GM18508 (cell line): ENCODE measurements at regions not wholly inside any gene's neighbourhood (a gene's known extent, or its start where the extent isn't known, plus 50 kb on each side); places are given as distances from the start of the nearest gene placed in this dataset.
"Not testable (repeated sequence)": the region's sequence is repeated elsewhere in the genome, so short reads cannot be mapped to it uniquely, and the experiment has no call there.

Source experiments
- ATAC-seq: cut with Tn5 transposase; IDR thresholded peaks from one replicate; pipeline ENCODE4 v1.9.1; 2021; ENCODE audit warnings: moderate number of reproducible peaks; ENCODE audit not compliant: insufficient read depth, unreplicated experiment

GRCh38 chr18:68164909-68165308 is 550.0 kb downstream of the TMX3 start:
- no peak for ATAC-seq

GRCh38 chr18:68153821-68154220 is 561.1 kb downstream of the TMX3 start:
- ATAC-seq = not testable (repeated sequence)

GRCh38 chr18:68152770-68153169 is 562.1 kb downstream of the TMX3 start:
- no peak for ATAC-seq

- no peak for ATAC-seq
Measured at GRCh38 chr18:68150961-68151360, 563.9 kb downstream of the TMX3 start.

- no peak for ATAC-seq
Measured at GRCh38 chr18:68148863-68149262, 566.0 kb downstream of the TMX3 start.

- ATAC-seq = no peak
Measured at GRCh38 chr18:68147728-68148127, 567.2 kb downstream of the TMX3 start.

GRCh38 chr18:68121826-68122225 is 593.1 kb downstream of the TMX3 start:
- ATAC-seq = no peak

- no peak for ATAC-seq
Measured at GRCh38 chr18:68121308-68121707, 593.6 kb downstream of the TMX3 start.

- no peak for ATAC-seq
Measured at GRCh38 chr18:68114989-68115388, 598.5 kb upstream of the DSEL start.

GRCh38 chr18:68104036-68104435 is 587.5 kb upstream of the DSEL start:
- no peak for ATAC-seq

- no peak for ATAC-seq
Measured at GRCh38 chr18:68103561-68103960, 587.0 kb upstream of the DSEL start.

GRCh38 chr18:68102117-68102516 is 585.6 kb upstream of the DSEL start:
- no peak for ATAC-seq

GRCh38 chr18:68098655-68099054 is 582.1 kb upstream of the DSEL start:
- no peak for ATAC-seq

- ATAC-seq = no peak
Measured at GRCh38 chr18:68086481-68086880, 570.0 kb upstream of the DSEL start.

- ATAC-seq = no peak
Measured at GRCh38 chr18:68085251-68085650, 568.7 kb upstream of the DSEL start.

GRCh38 chr18:68083776-68084175 is 567.3 kb upstream of the DSEL start:
- ATAC-seq = no peak

GRCh38 chr18:68083131-68083530 is 566.6 kb upstream of the DSEL start:
- ATAC-seq = no peak

- no peak for ATAC-seq
Measured at GRCh38 chr18:68072744-68073143, 556.2 kb upstream of the DSEL start.

GRCh38 chr18:68060871-68061270 is 544.4 kb upstream of the DSEL start:
- ATAC-seq = no peak

GRCh38 chr18:68056936-68057335 is 540.4 kb upstream of the DSEL start:
- no peak for ATAC-seq

GRCh38 chr18:68054669-68055068 is 538.1 kb upstream of the DSEL start:
- no peak for ATAC-seq

GRCh38 chr18:68053290-68053689 is 536.8 kb upstream of the DSEL start:
- no peak for ATAC-seq

GRCh38 chr18:68041327-68041726 is 524.8 kb upstream of the DSEL start:
- ATAC-seq = no peak
